ENCODE measurements at regions not wholly inside any gene's neighbourhood (a gene's known extent, or its start where the extent isn't known, plus 50 kb on each side); places are given as distances from the start of the nearest gene placed in this dataset.
"Not testable (repeated sequence)": the region's sequence is repeated elsewhere in the genome, so short reads cannot be mapped to it uniquely, and the experiment has no call there.

DNA sequence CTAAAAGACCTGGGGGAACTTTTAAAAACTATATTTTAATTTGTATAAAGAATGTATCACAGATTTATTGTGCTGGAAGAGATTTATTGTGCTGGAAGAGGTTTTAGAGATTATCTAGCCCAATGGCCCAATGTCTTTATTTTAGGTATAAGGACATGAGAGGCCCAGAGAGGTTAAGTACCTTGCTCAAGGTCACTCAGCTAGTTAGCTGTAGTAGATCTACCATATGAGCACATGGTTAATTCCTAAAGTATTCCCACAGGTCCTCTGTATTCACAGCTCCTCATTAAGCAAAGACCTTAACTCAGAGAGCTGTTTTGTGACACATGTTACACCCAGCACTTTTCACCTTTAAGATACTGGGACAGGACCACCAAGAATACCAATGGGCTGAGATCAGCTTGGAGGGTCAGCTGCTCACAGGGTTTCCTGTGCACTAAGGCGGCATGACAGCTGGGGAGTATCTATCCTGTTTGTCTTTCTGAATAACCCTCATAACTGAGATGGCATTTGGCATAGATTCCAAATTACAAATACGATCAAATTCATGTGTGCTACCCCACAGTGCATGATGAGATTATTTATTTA, 143.1 kb upstream of the TBL1XR1 start:
- DNase-seq, result no peak

DNA sequence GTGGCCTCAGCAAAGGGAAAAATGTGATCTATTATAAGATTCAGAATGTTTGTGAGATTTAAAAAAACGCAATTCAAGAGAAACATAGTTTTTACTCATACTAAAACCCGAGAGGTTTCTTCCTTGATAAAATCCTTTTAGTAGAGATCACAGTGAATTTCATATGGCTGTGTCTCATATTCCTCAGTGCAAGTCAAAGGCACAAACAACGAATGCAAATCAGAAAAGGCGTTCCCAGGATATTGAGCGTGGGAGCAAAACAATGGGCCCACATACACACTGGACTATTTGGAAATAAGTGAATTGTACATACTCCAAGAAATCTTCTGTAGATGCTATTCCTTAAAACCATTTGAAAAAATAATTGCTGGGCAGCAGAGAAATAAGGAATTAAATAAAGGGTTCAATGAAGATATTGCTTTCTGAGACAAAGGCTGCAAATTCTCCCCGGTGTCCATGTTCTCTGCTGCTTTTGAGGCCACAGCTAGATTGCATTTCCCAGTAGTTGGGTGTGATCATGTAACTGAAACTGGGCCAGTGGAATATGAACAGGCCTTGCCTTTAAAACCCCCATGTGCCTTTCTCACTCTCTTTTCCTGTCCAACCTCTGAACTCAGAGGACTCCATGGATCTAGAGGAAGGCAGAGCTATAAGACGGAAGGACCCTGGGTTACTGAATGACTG, 144.6 kb upstream of the TBL1XR1 start:
- DNase-seq, result no peak

GRCh38 chr3:177343122-177343625, 145.9 kb upstream of the TBL1XR1 start:
- DNase-seq, result no peak

DNA sequence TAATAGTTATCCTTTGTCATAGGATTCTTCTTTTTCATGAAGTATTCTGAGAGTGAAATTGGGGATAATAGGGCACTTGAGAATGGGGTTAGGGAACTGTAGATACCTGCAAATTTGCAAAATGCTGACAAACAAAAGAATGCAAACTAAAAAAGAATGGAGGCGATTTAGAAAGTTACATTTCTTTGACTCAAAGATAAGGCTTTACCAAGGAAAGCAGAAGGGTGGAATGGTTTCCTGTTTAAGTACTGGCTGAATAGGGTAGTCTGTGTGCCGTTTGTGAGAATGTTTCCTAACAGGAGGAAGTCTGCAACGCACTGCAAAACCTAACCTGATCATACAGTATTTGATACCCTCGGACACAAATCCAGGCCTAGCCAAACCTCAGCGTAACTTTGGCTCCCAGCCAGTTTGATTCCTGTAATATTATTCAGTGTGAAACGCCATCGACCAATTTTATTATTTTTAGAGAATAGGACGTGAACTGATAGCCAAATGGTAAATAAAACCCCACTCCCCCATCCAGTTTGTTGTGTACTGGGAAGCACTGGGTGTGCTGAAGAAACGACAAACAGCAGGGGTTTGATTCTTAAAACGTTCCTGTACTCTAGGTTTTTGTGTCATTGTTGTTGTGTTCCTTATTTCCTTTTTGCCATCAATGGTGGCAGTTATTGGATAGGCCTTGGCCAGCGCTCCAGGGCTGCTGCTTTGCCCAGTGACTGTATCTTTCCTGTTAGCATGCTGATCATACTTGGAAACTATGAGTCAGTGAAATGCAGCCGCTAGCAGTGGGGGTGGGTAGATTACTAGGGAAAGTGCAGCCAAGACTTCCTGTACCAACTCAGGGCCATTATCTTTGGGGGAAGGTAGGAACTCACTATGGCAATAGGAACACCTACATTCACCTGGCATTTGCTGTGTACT, 148.0 kb upstream of the TBL1XR1 start:
- peak; percentile 88 to 93 for DNase-seq

- no peak for DNase-seq
Measured at GRCh38 chr3:177345973-177346503, 148.8 kb upstream of the TBL1XR1 start.

GRCh38 chr3:177346878-177347277, 149.6 kb upstream of the TBL1XR1 start:
- no peak for DNase-seq

GRCh38 chr3:177347611-177348010, 150.3 kb upstream of the TBL1XR1 start:
- no peak for DNase-seq

GRCh38 chr3:177348974-177349373, 151.7 kb upstream of the TBL1XR1 start:
- no peak for DNase-seq

- no peak for DNase-seq
Measured at GRCh38 chr3:177349384-177349783, 152.1 kb upstream of the TBL1XR1 start.

DNA sequence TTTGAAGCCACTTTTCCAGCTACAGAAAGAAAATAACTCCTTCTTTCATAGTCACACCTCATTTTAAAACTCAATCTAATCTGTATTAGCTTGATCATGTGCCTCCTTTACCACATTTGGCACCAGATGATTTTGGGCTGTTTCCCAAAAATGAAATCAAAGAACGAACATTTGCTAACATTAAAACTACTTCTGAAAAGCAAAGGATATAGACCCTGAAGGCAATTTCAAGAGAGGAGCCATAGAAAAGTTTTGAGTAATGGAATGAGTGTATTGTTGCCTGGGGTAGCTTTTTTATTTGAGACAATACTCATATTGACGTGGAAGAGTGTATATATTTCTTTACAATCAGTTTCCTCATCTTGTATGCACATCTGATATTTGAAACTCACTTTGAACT, 152.8 kb upstream of the TBL1XR1 start:
- DNase-seq, result no peak

DNA sequence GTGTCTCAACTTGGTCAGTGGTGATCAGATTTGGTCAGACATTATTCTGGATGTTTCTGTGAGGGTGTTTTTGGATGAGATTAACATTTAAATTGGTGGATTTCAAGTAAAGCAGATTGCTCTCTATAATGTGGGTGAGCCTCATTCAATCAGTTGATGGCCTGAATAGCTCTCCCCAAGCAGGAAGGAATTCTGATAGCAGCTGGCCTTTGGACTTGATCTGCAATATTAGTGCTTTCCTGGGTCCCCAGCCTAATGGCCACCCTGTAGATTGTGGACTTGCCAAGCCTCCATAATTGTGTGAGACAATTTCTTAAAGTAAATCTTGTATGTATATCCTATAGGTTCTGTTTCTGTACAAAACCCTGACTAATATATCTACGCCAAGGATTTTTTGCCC, 153.9 kb upstream of the TBL1XR1 start:
- DNase-seq, result no peak

DNA sequence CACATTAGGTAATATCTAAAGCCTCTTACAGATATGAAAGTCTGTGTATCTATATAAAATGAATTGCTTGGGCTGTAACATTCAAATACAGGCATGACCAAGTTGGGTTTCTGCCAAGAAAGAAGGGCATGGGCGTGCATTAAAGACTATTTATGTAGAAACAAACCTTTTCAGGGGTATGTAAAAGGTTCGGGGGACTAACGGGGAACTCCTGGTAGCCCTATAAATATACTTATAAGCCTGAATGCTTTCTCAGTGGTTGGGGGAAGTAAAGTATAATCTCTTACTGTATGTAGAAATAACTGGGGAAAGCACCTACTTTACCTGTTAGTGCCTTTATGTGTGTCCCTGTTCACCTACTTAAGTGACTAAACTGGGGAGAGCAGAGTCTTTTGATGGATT, 154.5 kb upstream of the TBL1XR1 start:
- no peak for DNase-seq

- DNase-seq, result no peak
Measured at GRCh38 chr3:177352424-177352823, 155.1 kb upstream of the TBL1XR1 start.

GRCh38 chr3:177353140-177353539, 155.9 kb upstream of the TBL1XR1 start:
- peak; percentile 24 to 48 for DNase-seq

DNA sequence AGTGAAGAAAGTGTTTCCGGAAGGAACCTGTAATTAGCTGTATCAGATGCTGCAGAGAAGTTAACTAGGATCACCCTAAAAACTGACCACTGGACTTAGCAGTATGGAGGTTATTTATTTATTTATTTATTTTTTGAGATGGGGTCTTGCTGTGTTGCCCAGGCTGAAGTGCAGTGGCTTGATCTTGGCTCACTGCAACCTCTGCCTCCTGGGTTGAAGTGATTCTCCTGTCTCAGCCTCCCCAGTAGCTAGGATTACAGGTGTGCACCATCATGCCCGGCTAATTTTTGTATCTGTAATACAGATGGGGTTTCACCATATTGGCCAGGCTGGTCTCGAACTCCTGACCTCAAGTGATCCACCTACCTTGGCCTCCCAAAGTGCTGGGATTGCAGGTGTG, 156.6 kb upstream of the TBL1XR1 start:
- DNase-seq, result not testable (repeated sequence)

DNA sequence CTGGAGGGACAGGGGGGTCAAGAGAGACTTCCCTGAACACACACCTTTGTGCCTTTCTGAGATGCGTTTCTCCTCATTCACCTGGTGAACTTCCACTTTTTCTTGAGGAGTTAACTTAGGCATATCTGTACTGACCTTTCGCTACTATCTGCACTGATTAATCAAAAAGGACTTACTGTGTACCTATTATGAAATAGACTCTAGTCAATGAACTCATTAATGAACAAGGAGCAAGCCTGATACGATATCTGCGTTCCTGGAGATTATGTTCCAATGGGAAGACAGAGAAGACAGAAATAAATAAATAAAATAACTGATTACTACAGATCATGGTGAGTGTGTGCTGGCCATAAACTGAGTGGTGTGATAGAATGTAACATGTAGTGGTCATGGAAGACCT, 157.2 kb upstream of the TBL1XR1 start:
- DNase-seq, result no peak

DNA sequence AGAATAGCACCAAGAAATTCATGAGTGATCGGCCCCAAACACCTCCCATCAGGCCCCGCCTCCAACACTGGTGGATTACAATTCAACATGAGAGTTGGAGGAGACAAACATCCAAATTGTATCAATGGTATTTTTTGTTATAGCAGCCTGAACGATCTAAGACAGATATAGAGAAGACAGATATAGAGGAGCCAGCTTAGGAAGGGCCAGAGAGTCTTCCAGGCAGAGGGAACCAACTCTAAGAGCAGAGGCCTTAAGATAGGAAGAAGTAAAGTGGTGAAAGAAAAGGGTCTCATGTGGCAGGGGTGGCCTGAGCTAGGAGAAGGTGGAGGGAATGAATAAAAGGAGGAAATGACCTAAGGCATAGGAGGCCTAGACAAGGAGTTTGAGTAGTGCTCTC, 158.8 kb upstream of the TBL1XR1 start:
- DNase-seq, result no peak

DNA sequence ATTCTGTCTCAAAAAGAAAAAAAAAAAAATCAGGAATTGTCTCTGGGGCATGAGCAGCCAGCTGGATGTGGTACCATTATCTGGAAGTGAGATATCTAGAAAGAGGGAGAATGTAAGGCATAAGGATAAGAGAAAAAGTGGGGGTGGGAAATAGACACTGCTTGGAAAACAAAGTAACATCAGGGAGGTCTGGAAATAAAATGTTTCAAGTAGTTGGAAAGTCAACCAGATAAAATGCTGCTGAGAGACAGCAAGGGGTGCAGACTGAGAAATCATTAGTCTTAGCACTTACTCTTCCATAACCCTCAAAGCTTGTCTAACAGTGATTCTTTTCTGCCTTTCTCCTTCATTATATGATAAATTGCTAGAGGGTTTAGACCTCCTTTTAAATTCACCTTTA, 159.7 kb upstream of the TBL1XR1 start:
- no peak for DNase-seq

GRCh38 chr3:177357352-177358090, 160.2 kb upstream of the TBL1XR1 start:
- DNase-seq, result peak; percentile 76 to 86

DNA sequence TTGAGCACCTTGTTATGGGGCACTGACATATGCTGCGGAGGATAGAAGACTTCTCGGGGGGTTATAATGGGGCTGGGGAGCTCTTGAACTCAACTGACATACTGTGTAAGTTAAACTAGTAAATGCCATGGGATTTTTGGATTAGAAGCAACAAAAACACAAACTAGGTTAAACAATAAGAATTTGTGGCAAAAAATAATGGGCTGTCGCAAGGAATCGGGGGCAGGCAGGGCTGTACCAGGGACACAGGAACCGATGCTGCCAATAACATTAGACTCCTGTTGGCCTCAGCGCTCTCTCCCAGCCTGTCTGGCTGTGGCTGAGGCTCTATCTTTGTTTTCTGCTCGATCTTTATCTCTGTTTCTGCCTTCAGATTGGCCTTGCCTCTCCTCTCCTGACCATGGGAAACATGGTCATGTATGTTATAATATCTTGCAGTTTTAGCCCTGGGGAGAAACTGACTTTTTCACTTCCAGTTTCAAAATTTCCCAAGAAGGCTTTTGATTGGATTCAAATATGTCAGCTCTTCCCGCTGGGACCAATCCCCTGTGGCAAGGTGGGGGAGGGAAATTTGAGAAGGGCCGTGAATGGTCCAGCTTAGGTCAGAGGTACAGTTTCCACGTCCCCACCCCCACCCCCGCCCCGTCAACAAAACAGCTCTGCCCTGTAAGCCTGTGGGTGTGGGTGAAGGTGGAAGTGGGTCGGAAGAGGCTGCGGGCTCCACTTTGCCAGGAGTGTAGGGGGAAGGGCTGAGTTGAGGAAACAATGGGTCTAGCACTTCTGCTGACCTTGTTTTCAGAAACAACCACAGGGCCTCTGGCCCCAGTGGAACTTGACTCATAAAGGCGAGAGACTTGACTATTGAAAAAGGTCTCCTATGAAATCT, 161.1 kb upstream of the TBL1XR1 start:
- peak; percentile 92 to 93 for DNase-seq

DNA sequence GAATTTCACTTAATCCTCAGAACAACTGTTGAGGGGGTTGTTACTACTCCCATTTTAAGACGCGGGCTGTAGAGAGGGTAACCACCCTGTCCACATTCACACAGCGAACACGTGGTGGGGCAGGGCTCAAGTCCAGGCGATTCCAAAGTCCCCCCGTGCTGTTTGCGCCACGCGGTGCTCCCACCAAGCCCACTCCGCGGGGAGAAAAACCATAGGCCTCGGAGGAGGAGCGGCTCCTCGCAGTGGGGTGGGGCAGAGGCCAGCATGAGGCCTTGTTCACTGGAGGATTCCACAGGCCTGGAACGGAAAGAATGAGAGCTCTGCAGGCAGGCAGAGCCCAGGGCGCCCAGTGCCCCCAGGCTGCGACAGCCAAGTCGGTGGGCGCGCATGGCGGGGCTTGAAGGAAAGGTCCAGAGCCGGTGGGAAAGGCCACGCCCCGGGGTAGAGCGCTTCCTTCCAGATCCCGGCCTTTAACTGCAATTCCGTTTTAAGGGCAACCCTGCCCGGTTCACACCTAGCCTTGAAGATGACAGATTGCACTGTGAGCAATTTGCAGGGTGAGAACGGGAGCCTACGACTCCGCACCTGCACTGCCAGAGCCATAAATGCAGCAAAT, 161.8 kb upstream of the TBL1XR1 start:
- DNase-seq, result peak; percentile 52 to 61

Measured in Kasumi-1 (cell line).